ENCODE measurements at regions not wholly inside any gene's neighbourhood (a gene's known extent, or its start where the extent isn't known, plus 50 kb on each side); places are given as distances from the start of the nearest gene placed in this dataset.
"Not testable (repeated sequence)": the region's sequence is repeated elsewhere in the genome, so short reads cannot be mapped to it uniquely, and the experiment has no call there.

DNA sequence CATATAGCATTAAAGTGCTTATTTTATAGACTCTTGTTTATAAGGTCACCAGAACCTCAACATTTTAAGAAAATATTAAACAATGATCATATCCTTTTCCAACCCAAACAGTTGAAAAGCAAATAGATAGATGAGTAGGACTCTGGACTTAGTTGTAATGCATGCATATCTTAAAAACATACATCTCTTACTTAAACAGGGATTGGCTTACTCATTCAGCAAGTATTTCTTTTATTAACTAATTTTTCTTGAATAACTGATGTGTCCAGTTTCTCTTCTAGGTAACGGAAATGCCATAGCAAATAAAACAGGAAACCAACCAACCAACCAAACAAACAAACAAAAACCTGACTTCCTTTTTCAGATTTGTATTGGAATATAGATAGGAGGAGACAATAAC, 70.9 kb upstream of the NBPF4 start:
- DNase-seq (ENCODE audit: low spot score): no peak
- TF ChIP-seq CTCF (IDR thresholded peaks at IDR 0.05; ENCODE audit: extremely low read depth, insufficient read depth, missing control alignments): no peak
- in situ Hi-C loops (cut with MboI; ENCODE audit: low pct_unique_long_range_greater_than_20kb, low sequenced_read_pairs, unreplicated experiment): no loop called here

DNA sequence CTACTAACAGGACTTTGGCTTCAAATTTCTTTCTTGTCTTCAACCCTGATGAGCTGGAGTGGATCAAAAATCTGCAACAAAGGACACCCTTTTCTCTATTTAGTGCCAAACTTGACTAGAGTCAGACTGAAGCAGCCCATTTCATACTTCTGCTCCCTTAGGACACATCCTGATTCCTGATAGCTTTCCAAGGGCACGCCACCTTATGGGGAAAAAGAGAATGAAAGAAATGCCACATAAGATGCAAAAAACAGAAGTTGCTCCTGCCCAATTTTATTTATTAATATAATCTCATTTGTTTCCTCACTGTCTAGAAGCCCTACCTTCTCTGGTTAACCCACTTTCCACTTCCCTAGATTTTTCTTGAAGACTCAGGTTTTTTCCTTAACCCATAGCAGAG, 72.7 kb upstream of the NBPF4 start:
- no peak for DNase-seq (ENCODE audit: low spot score)
- in situ Hi-C loops (cut with MboI; ENCODE audit: low pct_unique_long_range_greater_than_20kb, low sequenced_read_pairs, unreplicated experiment): no loop called here
- TF ChIP-seq CTCF (IDR thresholded peaks at IDR 0.05; ENCODE audit: extremely low read depth, insufficient read depth, missing control alignments): no peak

DNA sequence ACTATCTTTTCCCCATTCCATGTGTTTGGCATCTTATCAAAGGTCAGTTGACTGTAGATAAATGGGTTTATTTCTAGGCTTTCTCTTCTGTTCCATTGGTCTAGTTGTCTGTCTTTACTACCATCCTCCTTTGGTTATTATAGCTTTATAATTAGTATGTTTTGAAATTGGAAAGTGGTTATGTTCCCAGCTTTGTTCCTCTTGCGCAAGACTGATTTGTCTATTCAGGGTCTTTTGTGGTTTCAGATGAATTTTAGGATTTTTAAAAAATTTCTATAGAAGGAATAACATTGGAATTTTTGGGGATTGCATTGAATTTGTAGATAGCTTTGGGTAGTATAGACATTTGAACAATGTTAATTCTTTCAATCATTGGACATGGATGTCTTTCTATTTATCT, 77.0 kb upstream of the NBPF4 start:
- no peak for TF ChIP-seq CTCF (IDR thresholded peaks at IDR 0.05; ENCODE audit: extremely low read depth, insufficient read depth, missing control alignments)
- in situ Hi-C loops (cut with MboI; ENCODE audit: low pct_unique_long_range_greater_than_20kb, low sequenced_read_pairs, unreplicated experiment): no loop called here
- DNase-seq (ENCODE audit: low spot score): no peak

- DNase-seq (ENCODE audit: low spot score); in situ Hi-C loops (cut with MboI; ENCODE audit: low pct_unique_long_range_greater_than_20kb, low sequenced_read_pairs, unreplicated experiment): not testable (repeated sequence)
Measured at GRCh38 chr1:108325338-108325737, 81.5 kb upstream of the NBPF4 start.

GRCh38 chr1:108327534-108328466, 83.9 kb upstream of the NBPF4 start:
- in situ Hi-C loops (cut with MboI; ENCODE audit: low pct_unique_long_range_greater_than_20kb, low sequenced_read_pairs, unreplicated experiment): no loop called here
- peak; percentile 5 for TF ChIP-seq CTCF (IDR thresholded peaks at IDR 0.05; ENCODE audit: extremely low read depth, insufficient read depth, missing control alignments)
- DNase-seq (ENCODE audit: low spot score): no peak

GRCh38 chr1:108345776-108346531, 102.1 kb upstream of the NBPF4 start:
- TF ChIP-seq CTCF (IDR thresholded peaks at IDR 0.05; ENCODE audit: extremely low read depth, insufficient read depth, missing control alignments): no peak
- no peak for DNase-seq (ENCODE audit: low spot score)
- in situ Hi-C loops (cut with MboI; ENCODE audit: low pct_unique_long_range_greater_than_20kb, low sequenced_read_pairs, unreplicated experiment): no loop called here

DNA sequence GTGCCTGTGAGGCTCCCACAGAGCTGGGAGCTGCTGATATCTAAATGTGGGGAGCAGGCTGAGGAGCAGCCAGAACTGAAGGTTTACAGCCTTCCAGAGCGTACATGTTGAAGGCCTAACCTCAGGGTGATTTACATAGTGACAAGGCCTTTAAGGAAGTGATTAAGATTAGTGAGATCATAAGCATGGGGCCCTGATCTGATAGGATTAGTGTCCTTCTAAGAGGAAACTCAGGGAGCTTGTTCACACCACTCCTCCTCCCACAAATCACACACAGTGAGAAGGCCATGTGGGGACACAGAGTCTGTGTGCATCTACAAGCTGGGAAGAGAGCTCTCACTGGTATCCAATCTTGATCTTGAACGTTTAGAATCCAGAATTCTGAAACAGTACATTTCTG, 92.3 kb upstream of the NBPF6 start:
- TF ChIP-seq CTCF (IDR thresholded peaks at IDR 0.05; ENCODE audit: extremely low read depth, insufficient read depth, missing control alignments): no peak
- DNase-seq (ENCODE audit: low spot score): no peak
- in situ Hi-C loops (cut with MboI; ENCODE audit: low pct_unique_long_range_greater_than_20kb, low sequenced_read_pairs, unreplicated experiment): no loop called here

DNA sequence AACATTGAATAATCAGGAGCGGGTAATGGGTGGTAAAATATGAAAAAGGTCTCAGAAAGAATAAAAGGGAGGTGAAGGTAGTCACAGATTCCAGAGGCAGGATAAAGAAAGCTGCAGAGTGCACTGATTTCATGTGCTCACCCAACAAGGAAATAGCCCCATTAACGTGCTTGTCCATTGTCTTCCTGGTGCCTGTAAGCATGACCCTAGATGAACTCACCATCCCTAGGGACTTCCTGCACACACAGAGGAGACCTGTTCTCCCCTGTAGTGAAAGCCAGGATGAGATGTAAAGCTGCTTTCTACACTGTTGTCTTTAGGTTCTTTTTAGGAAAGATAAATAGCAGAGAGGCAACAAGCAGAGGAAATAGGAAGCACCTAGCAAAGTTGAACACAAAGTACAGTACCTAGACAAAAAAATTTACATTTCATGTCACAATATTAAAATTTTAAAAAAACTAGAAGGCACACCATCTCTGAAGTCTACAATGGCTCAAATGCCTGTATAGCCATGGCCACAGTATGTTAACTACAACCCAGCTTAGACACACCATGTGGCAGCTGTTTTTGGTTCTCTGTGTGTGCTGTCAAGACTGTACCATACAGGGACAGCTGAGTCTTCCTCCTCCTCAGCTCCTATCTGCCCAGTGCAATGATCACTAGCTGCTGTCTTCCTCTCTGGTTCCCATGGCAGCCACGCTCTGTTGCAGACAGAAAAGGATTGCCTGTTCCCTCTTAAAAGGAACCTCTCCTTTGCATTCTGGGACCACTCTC, 69.9 kb upstream of the NBPF6 start:
- DNase-seq (ENCODE audit: low spot score); in situ Hi-C loops (cut with MboI; ENCODE audit: low pct_unique_long_range_greater_than_20kb, low sequenced_read_pairs, unreplicated experiment): not testable (repeated sequence)
